Right lung (tissue), 2 donors: ENCODE measurements at regions not wholly inside any gene's neighbourhood (a gene's known extent, or its start where the extent isn't known, plus 50 kb on each side); places are given as distances from the start of the nearest gene placed in this dataset.

Experiments used
- DNase-seq, 2 donors: peaks; one replicate each; pipeline ENCODE4 v3.0.0-alpha.2; 2013

- no peak for DNase-seq
Observed at GRCh38 chr2:78928502-78928901, 97.0 kb upstream of the REG3G start.

DNA sequence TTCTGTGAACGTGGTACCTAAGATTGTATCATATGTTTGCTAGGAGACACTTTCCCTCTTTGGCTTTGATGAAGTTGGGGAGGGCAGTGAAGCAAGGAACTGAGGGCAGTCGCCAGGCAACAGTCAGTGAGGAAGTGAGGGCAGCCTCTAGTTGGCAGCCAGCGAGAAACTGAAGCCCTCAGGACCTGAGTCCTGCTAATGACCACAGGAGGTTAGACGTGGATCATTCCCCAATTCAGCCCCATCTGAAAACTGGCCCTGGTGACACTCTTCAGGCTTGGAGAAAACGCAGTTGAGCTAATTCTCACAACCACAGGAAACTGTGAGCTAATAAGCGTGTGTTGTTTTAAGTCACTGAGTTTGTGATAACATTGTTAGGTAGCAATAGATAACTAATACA lies 84.5 kb upstream of the REG3G start:
- no peak for DNase-seq

GRCh38 chr2:78941751-78942150 lies 83.8 kb upstream of the REG3G start:
- DNase-seq, result no peak

DNA sequence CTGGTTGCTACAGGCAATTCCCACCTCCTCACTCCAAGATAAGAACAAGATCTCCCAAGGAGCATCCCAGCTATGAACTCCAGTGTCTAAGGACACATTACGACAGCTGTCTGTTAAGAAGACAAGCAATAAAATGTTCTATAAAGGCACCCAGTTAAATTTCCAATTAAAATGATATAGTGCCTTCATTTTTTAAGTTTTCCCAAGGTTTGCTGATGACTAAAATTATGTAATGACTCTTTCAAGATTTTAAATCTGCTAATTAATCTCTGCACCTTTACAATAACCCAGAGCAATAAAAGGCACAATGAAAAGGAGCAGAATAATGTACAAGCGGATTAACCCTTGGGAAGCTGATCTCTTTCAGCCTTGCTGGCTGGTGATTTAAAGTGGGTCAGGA lies 61.6 kb upstream of the REG3G start:
- no peak for DNase-seq

GRCh38 chr2:78967294-78967693 lies 58.2 kb upstream of the REG3G start:
- DNase-seq, result no peak

- no peak for DNase-seq
Observed at GRCh38 chr2:78973630-78974029, 51.9 kb upstream of the REG3G start.
